Keratinocyte (primary cell): ENCODE measurements at regions not wholly inside any gene's neighbourhood (a gene's known extent, or its start where the extent isn't known, plus 50 kb on each side); places are given as distances from the start of the nearest gene placed in this dataset.

Experiments
- EZH2 ChIP-seq: IDR thresholded peaks from one replicate; pipeline ENCODE4 v1.6.1; 2012; ENCODE audit warnings: inconsistent platforms, mild to moderate bottlenecking, low read length, moderate library complexity
- TF ChIP-seq, protein P1 (sequence below), 3 experiments: IDR thresholded peaks in 1 of 3; conservative IDR thresholded peaks in 1 of 3; optimal IDR thresholded peaks in 1 of 3; 2 replicates in 2 of 3; 3 replicates in 1 of 3; pipeline versions ENCODE3 to v1.5.1; 2011; ENCODE audit warnings: low read length in 3 of 3, mild to moderate bottlenecking in 3 of 3, moderate library complexity in 2 of 3, control low read depth in 1 of 3, inconsistent platforms in 1 of 3; ENCODE audit not compliant: insufficient read depth in 2 of 3; ENCODE audit errors: extremely low read depth in 1 of 3

GRCh38 chr16:66189951-66190350 lies 176.5 kb upstream of the CDH5 start:
- TF ChIP-seq, protein P1, sequence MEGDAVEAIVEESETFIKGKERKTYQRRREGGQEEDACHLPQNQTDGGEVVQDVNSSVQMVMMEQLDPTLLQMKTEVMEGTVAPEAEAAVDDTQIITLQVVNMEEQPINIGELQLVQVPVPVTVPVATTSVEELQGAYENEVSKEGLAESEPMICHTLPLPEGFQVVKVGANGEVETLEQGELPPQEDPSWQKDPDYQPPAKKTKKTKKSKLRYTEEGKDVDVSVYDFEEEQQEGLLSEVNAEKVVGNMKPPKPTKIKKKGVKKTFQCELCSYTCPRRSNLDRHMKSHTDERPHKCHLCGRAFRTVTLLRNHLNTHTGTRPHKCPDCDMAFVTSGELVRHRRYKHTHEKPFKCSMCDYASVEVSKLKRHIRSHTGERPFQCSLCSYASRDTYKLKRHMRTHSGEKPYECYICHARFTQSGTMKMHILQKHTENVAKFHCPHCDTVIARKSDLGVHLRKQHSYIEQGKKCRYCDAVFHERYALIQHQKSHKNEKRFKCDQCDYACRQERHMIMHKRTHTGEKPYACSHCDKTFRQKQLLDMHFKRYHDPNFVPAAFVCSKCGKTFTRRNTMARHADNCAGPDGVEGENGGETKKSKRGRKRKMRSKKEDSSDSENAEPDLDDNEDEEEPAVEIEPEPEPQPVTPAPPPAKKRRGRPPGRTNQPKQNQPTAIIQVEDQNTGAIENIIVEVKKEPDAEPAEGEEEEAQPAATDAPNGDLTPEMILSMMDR (optimal IDR thresholded peaks at IDR 0.05 in 1 of 3, IDR thresholded peaks at IDR 0.05 in 1 of 3, conservative IDR thresholded peaks at IDR 0.05 in 1 of 3; ENCODE audit: extremely low read depth in 1 of 3, insufficient read depth in 2 of 3, low read length in 3 of 3) = no peak
- no peak for TF ChIP-seq EZH2
